ENCODE measurements at regions not wholly inside any gene's neighbourhood (a gene's known extent, or its start where the extent isn't known, plus 50 kb on each side); places are given as distances from the start of the nearest gene placed in this dataset.
A peak's percentile ranks its signal among the peaks of the same experiment; 100 is the strongest.

- no peaks in the 10 kb centered on the region for H3K9me3 ChIP-seq (ENCODE audit: control insufficient read depth, insufficient read depth, low read depth, low read length)
- no peaks in the 10 kb centered on the region for H3K27me3 ChIP-seq (ENCODE audit: control insufficient read depth, insufficient read depth, low read length)
- H4K20me1 ChIP-seq (ENCODE audit: control insufficient read depth, extremely low read depth, insufficient read depth, low read length) = no peaks in the 10 kb centered on the region
- H2AFZ ChIP-seq (ENCODE audit: low read length) = no peak overlapping the region
- no peaks in the 10 kb centered on the region for H3K4me1 ChIP-seq (ENCODE audit: control insufficient read depth, extremely low read depth, insufficient read depth, low read length)
- no peak overlapping the region for H3K4me2 ChIP-seq (ENCODE audit: extremely low read depth, insufficient read depth, low read length)
- H3K9ac ChIP-seq (ENCODE audit: insufficient read depth, low read length) = no peak overlapping the region
- no peak for DNase-seq (ENCODE audit: low read depth in 2 of 2)
- H3K4me3 ChIP-seq (replicated peaks in 1 of 4; ENCODE audit: control extremely low read depth in 1 of 4, insufficient read depth in 1 of 4, low read depth in 3 of 4, low read length in 4 of 4) = no peak overlapping the region
- no peak overlapping the region for H3K27ac ChIP-seq (ENCODE audit: insufficient read depth, low read length)
- H3K79me2 ChIP-seq (ENCODE audit: control insufficient read depth, insufficient read depth, low read length) = no peaks in the 10 kb centered on the region
- TF ChIP-seq EZH2 (IDR thresholded peaks at IDR 0.05; ENCODE audit: low read length, missing control alignments) = no peak
- TF ChIP-seq, protein P1, sequence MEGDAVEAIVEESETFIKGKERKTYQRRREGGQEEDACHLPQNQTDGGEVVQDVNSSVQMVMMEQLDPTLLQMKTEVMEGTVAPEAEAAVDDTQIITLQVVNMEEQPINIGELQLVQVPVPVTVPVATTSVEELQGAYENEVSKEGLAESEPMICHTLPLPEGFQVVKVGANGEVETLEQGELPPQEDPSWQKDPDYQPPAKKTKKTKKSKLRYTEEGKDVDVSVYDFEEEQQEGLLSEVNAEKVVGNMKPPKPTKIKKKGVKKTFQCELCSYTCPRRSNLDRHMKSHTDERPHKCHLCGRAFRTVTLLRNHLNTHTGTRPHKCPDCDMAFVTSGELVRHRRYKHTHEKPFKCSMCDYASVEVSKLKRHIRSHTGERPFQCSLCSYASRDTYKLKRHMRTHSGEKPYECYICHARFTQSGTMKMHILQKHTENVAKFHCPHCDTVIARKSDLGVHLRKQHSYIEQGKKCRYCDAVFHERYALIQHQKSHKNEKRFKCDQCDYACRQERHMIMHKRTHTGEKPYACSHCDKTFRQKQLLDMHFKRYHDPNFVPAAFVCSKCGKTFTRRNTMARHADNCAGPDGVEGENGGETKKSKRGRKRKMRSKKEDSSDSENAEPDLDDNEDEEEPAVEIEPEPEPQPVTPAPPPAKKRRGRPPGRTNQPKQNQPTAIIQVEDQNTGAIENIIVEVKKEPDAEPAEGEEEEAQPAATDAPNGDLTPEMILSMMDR (conservative IDR thresholded peaks at IDR 0.05 in 1 of 2, IDR thresholded peaks at IDR 0.05 in 1 of 2; ENCODE audit: low read depth in 1 of 2, low read length in 2 of 2) = peak in 1 of 2 donors; percentile 14
- H3K36me3 ChIP-seq (ENCODE audit: control insufficient read depth, insufficient read depth, low read length) = no peaks in the 10 kb centered on the region
Observed at GRCh38 chr13:76223565-76223964, 587.4 kb downstream of the LMO7 start.

- Histone ChIP-seq H4K20me1 (ENCODE audit: control insufficient read depth, extremely low read depth, insufficient read depth, low read length) (no peaks in the 10 kb centered on the region), H3K4me1 (ENCODE audit: control insufficient read depth, extremely low read depth, insufficient read depth, low read length) (no peaks in the 10 kb centered on the region), H3K9ac (ENCODE audit: insufficient read depth, low read length) (no peak overlapping the region), H3K4me2 (ENCODE audit: extremely low read depth, insufficient read depth, low read length) (no peak overlapping the region), H2AFZ (ENCODE audit: low read length) (no peak overlapping the region), H3K9me3 (ENCODE audit: control insufficient read depth, insufficient read depth, low read depth, low read length) (no peaks in the 10 kb centered on the region), H3K27me3 (ENCODE audit: control insufficient read depth, insufficient read depth, low read length) (no peaks in the 10 kb centered on the region), H3K4me3 (replicated peaks in 1 of 4; ENCODE audit: control extremely low read depth in 1 of 4, insufficient read depth in 1 of 4, low read depth in 3 of 4, low read length in 4 of 4) (no peak overlapping the region), H3K27ac (ENCODE audit: insufficient read depth, low read length) (no peak overlapping the region), H3K79me2 (ENCODE audit: control insufficient read depth, insufficient read depth, low read length) (no peaks in the 10 kb centered on the region), H3K36me3 (ENCODE audit: control insufficient read depth, insufficient read depth, low read length) (no peaks in the 10 kb centered on the region)
- DNase-seq (ENCODE audit: low read depth in 2 of 2) = peak; percentile 25 to 39
- TF ChIP-seq EZH2 (IDR thresholded peaks at IDR 0.05; ENCODE audit: low read length, missing control alignments) = no peak
- TF ChIP-seq, protein P1 (conservative IDR thresholded peaks at IDR 0.05 in 1 of 2, IDR thresholded peaks at IDR 0.05 in 1 of 2; ENCODE audit: low read depth in 1 of 2, low read length in 2 of 2) = no peak
Observed at GRCh38 chr13:76222511-76222910, 586.4 kb downstream of the LMO7 start.

DNA sequence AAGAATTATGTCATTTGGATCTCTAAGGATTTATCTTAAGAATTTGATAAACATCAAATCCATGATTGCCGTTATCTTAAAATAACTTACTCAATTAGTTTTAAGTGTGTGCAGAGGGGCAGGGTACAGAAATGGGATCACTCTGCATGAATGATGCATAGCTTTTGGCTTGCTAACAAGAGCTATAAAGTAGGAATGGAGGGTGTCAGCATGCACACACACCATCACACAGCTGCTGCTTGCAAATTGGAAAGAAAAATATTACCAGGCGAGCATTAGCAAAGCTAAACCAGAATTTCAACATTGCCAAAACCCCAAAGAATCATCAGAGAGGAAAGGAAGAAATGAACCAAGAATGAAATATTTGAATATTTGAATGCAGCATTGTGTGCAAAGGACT, 580.6 kb downstream of the LMO7 start:
- H3K36me3 ChIP-seq (ENCODE audit: control insufficient read depth, insufficient read depth, low read length) = no peaks in the 10 kb centered on the region
- TF ChIP-seq, protein P1 (conservative IDR thresholded peaks at IDR 0.05 in 1 of 2, IDR thresholded peaks at IDR 0.05 in 1 of 2; ENCODE audit: low read depth in 1 of 2, low read length in 2 of 2) = no peak
- no peak for TF ChIP-seq EZH2 (IDR thresholded peaks at IDR 0.05; ENCODE audit: low read length, missing control alignments)
- H3K79me2 ChIP-seq (ENCODE audit: control insufficient read depth, insufficient read depth, low read length) = no peaks in the 10 kb centered on the region
- H2AFZ ChIP-seq (ENCODE audit: low read length) = no peak overlapping the region
- H3K27ac ChIP-seq (ENCODE audit: insufficient read depth, low read length) = no peak overlapping the region
- no peaks in the 10 kb centered on the region for H3K9me3 ChIP-seq (ENCODE audit: control insufficient read depth, insufficient read depth, low read depth, low read length)
- no peak overlapping the region for H3K4me3 ChIP-seq (replicated peaks in 1 of 4; ENCODE audit: control extremely low read depth in 1 of 4, insufficient read depth in 1 of 4, low read depth in 3 of 4, low read length in 4 of 4)
- no peaks in the 10 kb centered on the region for H4K20me1 ChIP-seq (ENCODE audit: control insufficient read depth, extremely low read depth, insufficient read depth, low read length)
- no peaks in the 10 kb centered on the region for H3K27me3 ChIP-seq (ENCODE audit: control insufficient read depth, insufficient read depth, low read length)
- H3K4me1 ChIP-seq (ENCODE audit: control insufficient read depth, extremely low read depth, insufficient read depth, low read length) = no peaks in the 10 kb centered on the region
- no peak overlapping the region for H3K4me2 ChIP-seq (ENCODE audit: extremely low read depth, insufficient read depth, low read length)
- DNase-seq (ENCODE audit: low read depth in 2 of 2) = peak; percentile 21 to 53
- no peak overlapping the region for H3K9ac ChIP-seq (ENCODE audit: insufficient read depth, low read length)

All from fibroblast of lung (primary cell).